CD14-positive monocyte (primary cell): ENCODE measurements at regions not wholly inside any gene's neighbourhood (a gene's known extent, or its start where the extent isn't known, plus 50 kb on each side); places are given as distances from the start of the nearest gene placed in this dataset.

ENCODE experiments used
- DNase-seq, 3 donors: peaks; one replicate each; pipeline ENCODE4 v3.0.0-alpha.2; 2011 to 2022
- H2AFZ ChIP-seq: 2 replicates; pipeline ENCODE4 v1.6.0; 2012; ENCODE audit warnings: mild to moderate bottlenecking, low read depth, low read length, inconsistent platforms; ENCODE audit not compliant: insufficient read depth, poor library complexity, severe bottlenecking
- H3K27ac ChIP-seq, 2 donors: 1 replicate in 1 of 2; 2 replicates in 1 of 2; pipeline ENCODE4 v1.5.1; 2012 to 2013; ENCODE audit warnings: low read length in 2 of 2, control low read depth in 1 of 2, inconsistent platforms in 1 of 2, low read depth in 1 of 2, mild to moderate bottlenecking in 1 of 2
- H3K27me3 ChIP-seq, 2 donors: one replicate each; pipeline versions ENCODE4 v1.6.0 to v1.6.1; 2011 to 2013; ENCODE audit warnings: low read length in 2 of 2; ENCODE audit not compliant: control insufficient read depth in 2 of 2, insufficient read depth in 2 of 2
- H3K36me3 ChIP-seq, 2 donors: replicated peaks in 1 of 2; 1 replicate in 1 of 2; 2 replicates in 1 of 2; pipeline versions ENCODE4 v1.5.1 to v1.6.1; 2012 to 2013; ENCODE audit warnings: low read length in 2 of 2, control low read depth in 1 of 2, inconsistent platforms in 1 of 2, mild to moderate bottlenecking in 1 of 2; ENCODE audit not compliant: insufficient read depth in 2 of 2, control insufficient read depth in 1 of 2
- H3K4me1 ChIP-seq, 2 donors: 1 replicate in 1 of 2; 2 replicates in 1 of 2; pipeline versions ENCODE4 v1.5.1 to v1.6.1; 2012 to 2013; ENCODE audit warnings: low read length in 2 of 2, control low read depth in 1 of 2, inconsistent platforms in 1 of 2, mild to moderate bottlenecking in 1 of 2, moderate library complexity in 1 of 2; ENCODE audit not compliant: insufficient read depth in 2 of 2, control insufficient read depth in 1 of 2
- H3K4me2 ChIP-seq: replicated peaks from 2 replicates; pipeline ENCODE3; 2012; ENCODE audit warnings: low read length, moderate library complexity, mild to moderate bottlenecking; ENCODE audit not compliant: poor library complexity, severe bottlenecking; ENCODE audit errors: extremely low read depth
- H3K4me3 ChIP-seq, 3 experiments: fragments of 200-600 bp in 1 of 3; sonication (generic) in 1 of 3; replicated peaks in 1 of 3; 1 replicate in 2 of 3; 2 replicates in 1 of 3; pipeline ENCODE4 v1.5.1; 2011 to 2013; ENCODE audit warnings: low read length in 3 of 3, mild to moderate bottlenecking in 3 of 3, control low read depth in 2 of 3, low read depth in 2 of 3, inconsistent platforms in 1 of 3, moderate library complexity in 1 of 3
- H3K79me2 ChIP-seq: 2 replicates; pipeline ENCODE4 v1.6.0; 2012; ENCODE audit warnings: mild to moderate bottlenecking, control low read depth, inconsistent platforms, low read length, moderate library complexity; ENCODE audit not compliant: insufficient read depth
- H3K9ac ChIP-seq: 2 replicates; pipeline ENCODE4 v1.6.0; 2017; ENCODE audit warnings: low read length, mild to moderate bottlenecking; ENCODE audit not compliant: insufficient read depth, poor library complexity, severe bottlenecking
- H3K9me3 ChIP-seq, 2 donors: replicated peaks in 1 of 2; 1 replicate in 1 of 2; 2 replicates in 1 of 2; pipeline versions ENCODE4 v1.5.1 to v1.6.1; 2012 to 2013; ENCODE audit warnings: low read length in 2 of 2, control low read depth in 1 of 2; ENCODE audit not compliant: control insufficient read depth in 1 of 2, insufficient read depth in 1 of 2
- H4K20me1 ChIP-seq: 2 replicates; pipeline ENCODE4 v1.6.0; 2012; ENCODE audit warnings: mild to moderate bottlenecking, low read length, control low read depth, moderate library complexity; ENCODE audit not compliant: insufficient read depth
- H3K27ac Mint-ChIP-seq, 7 donors: one replicate each; pipeline ENCODE4 v1.8.0; 2020; ENCODE audit warnings: mild to moderate bottlenecking in 7 of 7, mixed read lengths in 7 of 7, moderate library complexity in 6 of 7, inconsistent platforms in 2 of 7
- H3K27me3 Mint-ChIP-seq, 3 donors: one replicate each; pipeline ENCODE4 v1.8.0; 2021 to 2022; ENCODE audit warnings: low read depth in 3 of 3, mild to moderate bottlenecking in 3 of 3, mixed read lengths in 3 of 3, moderate library complexity in 3 of 3, inconsistent platforms in 1 of 3
- H3K36me3 Mint-ChIP-seq, 2 donors: one replicate each; pipeline ENCODE4 v1.8.0; 2020; ENCODE audit warnings: mixed read lengths in 2 of 2, inconsistent platforms in 1 of 2, mild to moderate bottlenecking in 1 of 2
- H3K4me1 Mint-ChIP-seq: one replicate; pipeline ENCODE4 v1.8.0; 2020; ENCODE audit warnings: mild to moderate bottlenecking, mixed read lengths
- H3K4me3 Mint-ChIP-seq, 2 donors: one replicate each; pipeline ENCODE4 v1.8.0; 2020; ENCODE audit warnings: mild to moderate bottlenecking in 2 of 2, mixed read lengths in 2 of 2, moderate library complexity in 1 of 2
- H3K9me3 Mint-ChIP-seq, 7 donors: one replicate each; pipeline ENCODE4 v1.8.0; 2020 to 2022; ENCODE audit warnings: mixed read lengths in 7 of 7, mild to moderate bottlenecking in 6 of 7, moderate library complexity in 6 of 7, inconsistent platforms in 2 of 7
- WGBS: methylation state at CpG from one replicate; pipeline ENCODE4 v1.1.5; 2013; ENCODE audit warnings: missing lambda C conversion rate; ENCODE audit not compliant: insufficient coverage; 5-methylcytosine and 5-hydroxymethylcytosine counted together
- intact Hi-C, 2 donors: fragments of 100-400 bp; cut with micrococcal nuclease; formaldehyde crosslinking; loops; one replicate each; pipeline versions ENCODE4 v1.15.0 to v1.15.1; 2023
- TF ChIP-seq, protein P1 (sequence below): fragments of 200-600 bp; IDR thresholded peaks from one replicate; pipeline ENCODE4 v1.8.0; 2022; ENCODE audit warnings: antibody characterized with exemption, mild to moderate bottlenecking

DNA sequence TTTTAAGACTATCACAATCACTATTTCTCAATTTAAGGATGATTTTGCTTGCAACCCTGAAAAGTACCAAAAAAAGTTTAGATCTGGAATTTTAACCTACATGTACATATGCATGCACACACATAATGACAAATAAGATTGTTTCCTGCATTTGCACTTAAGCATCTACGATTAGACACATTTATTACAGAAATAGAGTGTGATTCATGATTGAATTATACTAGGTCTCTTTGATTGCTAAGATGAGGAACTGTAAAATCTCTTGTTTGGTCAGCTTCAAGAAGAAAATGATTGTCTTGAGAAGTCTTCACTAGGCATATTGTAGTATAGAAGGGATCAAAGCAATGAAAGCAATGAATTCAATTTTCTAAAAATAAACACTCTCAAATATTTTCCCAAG lies 185.9 kb upstream of the AGR3 start:
- Histone ChIP-seq H3K4me3 (no peak overlapping the region), H3K4me2 (no peak overlapping the region), H3K9me3 (peaks cover 0 to 5% of the 10 kb centered on the region in 2 donors), H3K27me3 (no peaks in the 10 kb centered on the region), H3K27ac (no peak overlapping the region), H4K20me1 (no peaks in the 10 kb centered on the region), H3K79me2 (no peaks in the 10 kb centered on the region), H3K36me3 (no peaks in the 10 kb centered on the region), H2AFZ (no peak overlapping the region), H3K4me1 (peaks cover 34 to 39% of the 10 kb centered on the region in 2 donors), H3K9ac (no peak overlapping the region)
- WGBS = no CpG with 5 or more reads among the region's 1 CpG
- H3K4me3 Mint-ChIP-seq = no peak overlapping the region
- H3K27ac Mint-ChIP-seq = no peak overlapping the region
- H3K4me1 Mint-ChIP-seq = peaks cover 39% of the 10 kb centered on the region
- DNase-seq = no peak
- TF ChIP-seq, protein P1, sequence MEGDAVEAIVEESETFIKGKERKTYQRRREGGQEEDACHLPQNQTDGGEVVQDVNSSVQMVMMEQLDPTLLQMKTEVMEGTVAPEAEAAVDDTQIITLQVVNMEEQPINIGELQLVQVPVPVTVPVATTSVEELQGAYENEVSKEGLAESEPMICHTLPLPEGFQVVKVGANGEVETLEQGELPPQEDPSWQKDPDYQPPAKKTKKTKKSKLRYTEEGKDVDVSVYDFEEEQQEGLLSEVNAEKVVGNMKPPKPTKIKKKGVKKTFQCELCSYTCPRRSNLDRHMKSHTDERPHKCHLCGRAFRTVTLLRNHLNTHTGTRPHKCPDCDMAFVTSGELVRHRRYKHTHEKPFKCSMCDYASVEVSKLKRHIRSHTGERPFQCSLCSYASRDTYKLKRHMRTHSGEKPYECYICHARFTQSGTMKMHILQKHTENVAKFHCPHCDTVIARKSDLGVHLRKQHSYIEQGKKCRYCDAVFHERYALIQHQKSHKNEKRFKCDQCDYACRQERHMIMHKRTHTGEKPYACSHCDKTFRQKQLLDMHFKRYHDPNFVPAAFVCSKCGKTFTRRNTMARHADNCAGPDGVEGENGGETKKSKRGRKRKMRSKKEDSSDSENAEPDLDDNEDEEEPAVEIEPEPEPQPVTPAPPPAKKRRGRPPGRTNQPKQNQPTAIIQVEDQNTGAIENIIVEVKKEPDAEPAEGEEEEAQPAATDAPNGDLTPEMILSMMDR = no peak
- peaks cover 0 to 8% (median 2%) of the 10 kb centered on the region in 7 donors for H3K9me3 Mint-ChIP-seq
- H3K36me3 Mint-ChIP-seq = no peaks in the 10 kb centered on the region
- H3K27me3 Mint-ChIP-seq = no peaks in the 10 kb centered on the region
- intact Hi-C loops = loop anchor here (10.0 kb wide), 4 partner anchors 57 to 167 kb away; no protein-coding TSS in a partner anchor

GRCh38 chr7:17069146-17069545 lies 187.4 kb upstream of the AGR3 start:
- Histone ChIP-seq H3K4me3 (no peak overlapping the region), H3K27me3 (no peaks in the 10 kb centered on the region), H3K36me3 (no peaks in the 10 kb centered on the region), H3K4me2 (no peak overlapping the region), H3K9me3 (peaks cover 0 to 5% of the 10 kb centered on the region in 2 donors), H3K27ac (peak overlapping the region in 1 of 2 donors; percentile 83), H3K4me1 (peaks cover 32 to 39% of the 10 kb centered on the region in 2 donors), H2AFZ (peak overlapping the region; percentile 22), H3K9ac (no peak overlapping the region), H4K20me1 (no peaks in the 10 kb centered on the region), H3K79me2 (no peaks in the 10 kb centered on the region)
- intact Hi-C loops = loop anchor here (10.0 kb wide), 4 partner anchors 56 to 166 kb away; no protein-coding TSS in a partner anchor
- TF ChIP-seq, protein P1 = no peak
- Mint-ChIP-seq H3K4me1 (peaks cover 36% of the 10 kb centered on the region), H3K27me3 (no peaks in the 10 kb centered on the region), H3K4me3 (no peak overlapping the region), H3K27ac (peak overlapping the region in 5 of 7 donors; percentile 38 to 93 (median 78)), H3K9me3 (peaks cover 0 to 8% (median 3%) of the 10 kb centered on the region in 7 donors), H3K36me3 (no peaks in the 10 kb centered on the region)
- DNase-seq = peak; percentile 57 to 60 (median 59)
- no CpG with 5 or more reads among the region's 4 CpGs for WGBS
